ENCODE measurements at regions not wholly inside any gene's neighbourhood (a gene's known extent, or its start where the extent isn't known, plus 50 kb on each side); places are given as distances from the start of the nearest gene placed in this dataset.
A peak's percentile ranks its signal among the peaks of the same experiment; 100 is the strongest.

- peak; percentile 95 for DNase-seq
Measured at GRCh38 chr22:49156662-49157285, 670.9 kb downstream of the BRD1 start.

GRCh38 chr22:49155770-49156580, 671.7 kb downstream of the BRD1 start:
- no peak for DNase-seq

- no peak for DNase-seq
Measured at GRCh38 chr22:49155039-49155769, 672.5 kb downstream of the BRD1 start.

GRCh38 chr22:49154433-49154832, 673.2 kb downstream of the BRD1 start:
- no peak for DNase-seq

GRCh38 chr22:49153921-49154320, 673.8 kb downstream of the BRD1 start:
- no peak for DNase-seq

- DNase-seq = no peak
Measured at GRCh38 chr22:49152939-49153770, 674.5 kb downstream of the BRD1 start.

- DNase-seq = peak; percentile 51
Measured at GRCh38 chr22:49152127-49152938, 675.3 kb downstream of the BRD1 start.

GRCh38 chr22:49151256-49152126, 676.2 kb downstream of the BRD1 start:
- no peak for DNase-seq

- DNase-seq = no peak
Measured at GRCh38 chr22:49150801-49151221, 676.9 kb downstream of the BRD1 start.

GRCh38 chr22:49149721-49150608, 677.7 kb downstream of the BRD1 start:
- DNase-seq = peak; percentile 39

- peak; percentile 16 for DNase-seq
Measured at GRCh38 chr22:49148895-49149418, 678.7 kb downstream of the BRD1 start.

GRCh38 chr22:49147617-49148175, 680.0 kb downstream of the BRD1 start:
- DNase-seq = no peak

- no peak for DNase-seq
Measured at GRCh38 chr22:49147171-49147570, 680.5 kb downstream of the BRD1 start.

- no peak for DNase-seq
Measured at GRCh38 chr22:49146511-49146910, 681.2 kb downstream of the BRD1 start.

- DNase-seq = no peak
Measured at GRCh38 chr22:49143812-49144211, 683.9 kb downstream of the BRD1 start.

GRCh38 chr22:49142891-49143290, 684.8 kb downstream of the BRD1 start:
- no peak for DNase-seq

- DNase-seq = no peak
Measured at GRCh38 chr22:49142296-49142695, 685.4 kb downstream of the BRD1 start.

- no peak for DNase-seq
Measured at GRCh38 chr22:49141761-49142160, 685.9 kb downstream of the BRD1 start.
